Astrocyte (in vitro differentiated cells and primary cell): ENCODE measurements at regions not wholly inside any gene's neighbourhood (a gene's known extent, or its start where the extent isn't known, plus 50 kb on each side); places are given as distances from the start of the nearest gene placed in this dataset.

Source experiments
- EZH2 ChIP-seq: IDR thresholded peaks from 2 replicates; pipeline ENCODE4 v1.6.1; 2012; ENCODE audit warnings: mild to moderate bottlenecking, low read length, inconsistent platforms; ENCODE audit not compliant: insufficient read depth
- TF ChIP-seq, protein P1 (sequence below): IDR thresholded peaks from 2 replicates; pipeline ENCODE4 v1.5.1; 2011; ENCODE audit warnings: low read depth, mild to moderate bottlenecking, inconsistent platforms, low read length, moderate library complexity; ENCODE audit not compliant: insufficient read depth

GRCh38 chr10:44010873-44011602 lies 362.4 kb upstream of the ZNF32 start:
- TF ChIP-seq, protein P1, sequence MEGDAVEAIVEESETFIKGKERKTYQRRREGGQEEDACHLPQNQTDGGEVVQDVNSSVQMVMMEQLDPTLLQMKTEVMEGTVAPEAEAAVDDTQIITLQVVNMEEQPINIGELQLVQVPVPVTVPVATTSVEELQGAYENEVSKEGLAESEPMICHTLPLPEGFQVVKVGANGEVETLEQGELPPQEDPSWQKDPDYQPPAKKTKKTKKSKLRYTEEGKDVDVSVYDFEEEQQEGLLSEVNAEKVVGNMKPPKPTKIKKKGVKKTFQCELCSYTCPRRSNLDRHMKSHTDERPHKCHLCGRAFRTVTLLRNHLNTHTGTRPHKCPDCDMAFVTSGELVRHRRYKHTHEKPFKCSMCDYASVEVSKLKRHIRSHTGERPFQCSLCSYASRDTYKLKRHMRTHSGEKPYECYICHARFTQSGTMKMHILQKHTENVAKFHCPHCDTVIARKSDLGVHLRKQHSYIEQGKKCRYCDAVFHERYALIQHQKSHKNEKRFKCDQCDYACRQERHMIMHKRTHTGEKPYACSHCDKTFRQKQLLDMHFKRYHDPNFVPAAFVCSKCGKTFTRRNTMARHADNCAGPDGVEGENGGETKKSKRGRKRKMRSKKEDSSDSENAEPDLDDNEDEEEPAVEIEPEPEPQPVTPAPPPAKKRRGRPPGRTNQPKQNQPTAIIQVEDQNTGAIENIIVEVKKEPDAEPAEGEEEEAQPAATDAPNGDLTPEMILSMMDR, result no peak
- TF ChIP-seq EZH2, result no peak
